GM18520 (cell line): ENCODE measurements at regions not wholly inside any gene's neighbourhood (a gene's known extent, or its start where the extent isn't known, plus 50 kb on each side); places are given as distances from the start of the nearest gene placed in this dataset.
"Not testable (repeated sequence)": the region's sequence is repeated elsewhere in the genome, so short reads cannot be mapped to it uniquely, and the experiment has no call there.

ENCODE experiments used
- ATAC-seq: cut with Tn5 transposase; IDR thresholded peaks from one replicate; pipeline ENCODE4 v1.9.1; 2021; ENCODE audit not compliant: unreplicated experiment

DNA sequence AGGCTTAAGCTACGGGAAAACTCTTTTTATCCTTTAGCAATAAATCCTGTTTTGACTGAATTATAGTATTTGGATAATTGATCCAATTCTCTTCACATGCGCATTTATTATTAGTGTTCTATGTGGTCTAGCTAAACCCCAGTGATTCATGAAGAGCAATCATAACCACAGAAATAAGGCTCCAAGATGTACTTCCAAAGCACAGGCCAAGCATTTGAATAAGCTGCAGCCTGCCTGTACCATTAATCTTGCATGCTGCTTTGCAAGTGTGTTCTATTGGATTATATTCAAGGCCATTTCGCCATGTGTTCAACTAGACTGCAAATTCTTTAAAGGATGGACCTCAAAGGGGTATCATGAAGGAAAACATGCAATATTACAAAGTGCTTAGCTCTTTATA lies 385.2 kb upstream of the FAT1 start:
- no peak for ATAC-seq

- no peak for ATAC-seq
These were observed 386.0 kb upstream of the FAT1 start for GRCh38 chr4:187109636-187110035.

GRCh38 chr4:187118166-187118565 lies 394.5 kb upstream of the FAT1 start:
- no peak for ATAC-seq

DNA sequence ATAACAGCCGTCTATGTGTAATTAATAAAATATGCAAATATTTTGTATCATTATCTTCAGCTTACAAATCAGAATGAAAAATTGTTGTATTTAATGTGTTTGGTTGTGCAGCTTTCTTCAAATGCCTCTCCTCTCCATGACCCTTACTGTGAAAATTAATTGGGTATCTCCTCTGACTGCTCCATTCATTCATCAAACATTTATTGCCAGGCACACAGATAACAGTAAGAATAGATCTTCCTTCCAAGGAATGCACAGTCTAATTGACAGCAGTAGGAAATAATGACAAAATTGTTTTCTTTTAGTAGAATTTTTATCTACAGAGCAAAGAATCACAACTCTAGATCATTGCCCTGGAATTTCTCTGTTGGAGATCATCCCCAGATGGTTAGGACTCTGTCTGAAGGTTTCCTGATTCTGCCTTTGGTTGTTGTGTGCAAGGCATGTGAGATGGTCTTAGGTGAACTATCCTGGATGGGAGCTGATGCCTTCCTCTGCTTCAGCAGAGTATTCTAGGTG lies 395.0 kb upstream of the FAT1 start:
- no peak for ATAC-seq

DNA sequence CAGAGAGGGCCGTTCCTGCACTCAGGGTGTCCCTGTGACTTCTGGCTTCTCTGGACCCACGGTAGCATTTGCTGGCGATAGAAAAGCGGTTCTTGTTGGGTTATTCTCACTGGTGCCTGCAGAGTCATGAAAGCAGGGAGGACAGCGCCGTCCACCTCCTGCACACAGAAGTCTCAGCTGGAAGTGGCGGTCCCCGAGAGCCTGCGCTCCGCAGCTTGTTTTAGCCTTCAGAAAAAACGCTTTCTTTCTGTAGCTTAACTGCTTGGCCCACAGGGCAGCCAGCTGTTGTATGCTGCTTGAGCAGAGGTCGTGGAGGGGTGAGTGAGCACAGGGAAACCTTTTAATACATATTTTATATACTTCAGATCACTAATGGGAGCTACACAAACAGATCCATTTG lies 400.7 kb upstream of the FAT1 start:
- no peak for ATAC-seq

- ATAC-seq = no peak
These were observed 401.4 kb upstream of the FAT1 start for GRCh38 chr4:187125062-187125461.

DNA sequence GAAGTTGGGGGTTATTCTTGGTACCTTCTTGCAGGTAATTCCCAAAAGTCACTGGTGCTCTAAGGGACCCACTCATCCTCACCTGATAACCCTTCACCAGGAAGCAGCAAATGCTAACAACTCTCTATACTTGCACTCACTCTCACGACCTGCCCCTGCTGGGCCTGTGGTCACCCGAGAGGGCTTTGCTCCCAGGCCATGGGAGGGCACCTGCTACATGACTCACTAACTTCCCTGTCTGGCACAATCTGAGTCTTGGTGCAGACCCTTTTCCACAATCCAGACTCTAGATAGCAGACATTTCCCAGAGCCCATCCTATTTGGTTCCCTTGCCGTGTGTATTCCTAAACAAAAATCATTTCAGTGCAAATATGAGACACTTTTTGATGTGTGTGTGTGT lies 403.8 kb upstream of the FAT1 start:
- ATAC-seq = no peak

GRCh38 chr4:187128222-187128621 lies 404.6 kb upstream of the FAT1 start:
- ATAC-seq = no peak

DNA sequence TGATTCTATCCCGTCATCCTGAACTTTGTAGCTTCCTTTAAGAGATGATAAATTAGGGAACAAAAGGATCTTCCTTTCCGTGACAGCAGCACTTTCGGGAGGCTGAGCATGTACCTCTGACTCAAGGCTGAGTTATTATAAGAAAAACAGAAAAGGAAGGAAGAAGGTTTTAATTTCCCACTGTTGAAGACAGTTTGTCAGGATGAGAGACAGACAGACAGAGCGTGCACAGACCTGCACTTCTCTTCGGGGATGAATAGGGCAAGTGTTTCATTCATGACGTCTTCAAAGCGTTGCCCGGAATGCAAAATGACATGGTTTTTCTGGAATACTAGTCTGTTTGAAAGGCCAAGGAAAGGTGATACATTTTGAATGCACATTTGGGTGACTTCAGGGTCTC lies 405.3 kb upstream of the FAT1 start:
- ATAC-seq = no peak

- ATAC-seq = not testable (repeated sequence)
These were observed 408.2 kb upstream of the FAT1 start for GRCh38 chr4:187131826-187132225.

GRCh38 chr4:187135878-187136277 lies 412.2 kb upstream of the FAT1 start:
- ATAC-seq = no peak

GRCh38 chr4:187139141-187139540 lies 415.5 kb upstream of the FAT1 start:
- no peak for ATAC-seq

GRCh38 chr4:187141101-187141500 lies 417.4 kb upstream of the FAT1 start:
- ATAC-seq = no peak

GRCh38 chr4:187149229-187149945 lies 425.7 kb upstream of the FAT1 start:
- no peak for ATAC-seq

DNA sequence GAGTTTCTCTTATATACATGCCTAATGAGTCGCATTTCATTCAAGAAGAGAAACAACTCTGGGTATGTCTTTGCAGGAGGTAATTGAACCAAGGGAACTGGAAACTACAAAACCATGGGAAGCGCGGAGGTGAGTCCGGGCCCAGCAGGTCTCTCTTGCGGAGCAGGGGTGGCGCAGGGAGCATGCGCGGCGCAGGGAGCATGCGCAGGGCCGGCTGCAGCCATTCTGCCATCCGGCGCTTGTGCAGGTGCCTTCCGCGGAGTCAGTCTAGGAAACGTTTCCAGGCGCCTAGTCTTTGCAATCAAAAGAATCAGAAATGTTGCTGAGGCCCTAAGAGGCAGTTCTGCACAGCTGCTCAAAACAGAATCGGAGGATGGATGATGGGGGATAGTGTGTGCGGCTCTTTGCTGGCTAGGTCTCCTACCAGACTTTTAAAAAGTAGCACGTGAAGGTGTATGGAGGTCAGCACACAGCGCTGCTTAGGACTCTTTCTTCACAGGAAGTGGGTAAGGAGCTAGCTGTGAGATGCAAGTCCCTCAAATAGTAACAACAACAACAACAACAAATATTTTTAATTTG lies 433.8 kb upstream of the FAT1 start:
- no peak for ATAC-seq

- no peak for ATAC-seq
These were observed 434.3 kb upstream of the FAT1 start for GRCh38 chr4:187158003-187158402.

DNA sequence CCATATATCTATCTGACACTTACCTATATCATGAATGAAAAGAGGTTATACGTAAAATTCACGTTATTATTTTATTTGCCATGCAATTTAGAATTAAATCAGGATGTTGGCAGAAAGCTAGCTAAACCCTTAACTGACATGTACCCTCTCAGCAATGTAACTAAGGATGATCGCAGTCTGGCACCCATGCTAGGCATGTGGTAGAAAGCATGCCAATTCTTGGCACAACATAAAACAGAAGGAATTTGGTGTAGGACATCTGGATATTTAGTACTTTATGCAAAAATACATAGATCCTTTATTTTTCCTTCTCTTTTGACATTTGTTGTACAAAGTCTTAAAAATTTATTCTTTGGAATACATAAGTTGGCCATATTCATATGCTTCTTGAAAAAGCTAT lies 436.8 kb upstream of the FAT1 start:
- no peak for ATAC-seq

GRCh38 chr4:187166886-187167512 lies 443.3 kb upstream of the FAT1 start:
- no peak for ATAC-seq

GRCh38 chr4:187171706-187172339 lies 448.2 kb upstream of the FAT1 start:
- no peak for ATAC-seq

- no peak for ATAC-seq
These were observed 448.7 kb upstream of the FAT1 start for GRCh38 chr4:187172340-187172761.

- ATAC-seq = no peak
These were observed 451.1 kb upstream of the FAT1 start for GRCh38 chr4:187174749-187175148.

DNA sequence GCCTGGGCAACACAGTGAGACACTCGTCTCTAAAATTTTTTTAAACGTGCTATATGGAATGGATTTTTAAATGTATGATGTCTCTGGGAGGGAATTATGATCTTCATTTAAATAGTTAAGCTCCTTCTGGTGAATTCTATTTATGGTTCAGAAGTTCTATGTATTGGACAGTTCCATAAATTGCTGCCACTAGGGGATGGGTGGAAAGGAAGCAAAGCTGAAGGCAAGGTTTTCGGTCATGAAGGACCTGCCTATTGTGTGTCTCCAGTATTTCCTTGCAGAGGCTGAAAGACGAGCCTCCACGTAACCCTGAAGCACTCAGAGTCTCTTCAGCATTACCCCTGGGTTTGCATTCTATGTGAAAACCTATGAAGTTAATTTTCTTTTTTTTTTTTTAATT lies 451.5 kb upstream of the FAT1 start:
- no peak for ATAC-seq
